Astrocyte (in vitro differentiated cells and primary cell): ENCODE measurements at regions not wholly inside any gene's neighbourhood (a gene's known extent, or its start where the extent isn't known, plus 50 kb on each side); places are given as distances from the start of the nearest gene placed in this dataset.

Source experiments
- EZH2 ChIP-seq: IDR thresholded peaks from 2 replicates; pipeline ENCODE4 v1.6.1; 2012; ENCODE audit warnings: mild to moderate bottlenecking, low read length, inconsistent platforms; ENCODE audit not compliant: insufficient read depth
- TF ChIP-seq, protein P1 (sequence below): IDR thresholded peaks from 2 replicates; pipeline ENCODE4 v1.5.1; 2011; ENCODE audit warnings: low read depth, mild to moderate bottlenecking, inconsistent platforms, low read length, moderate library complexity; ENCODE audit not compliant: insufficient read depth

DNA sequence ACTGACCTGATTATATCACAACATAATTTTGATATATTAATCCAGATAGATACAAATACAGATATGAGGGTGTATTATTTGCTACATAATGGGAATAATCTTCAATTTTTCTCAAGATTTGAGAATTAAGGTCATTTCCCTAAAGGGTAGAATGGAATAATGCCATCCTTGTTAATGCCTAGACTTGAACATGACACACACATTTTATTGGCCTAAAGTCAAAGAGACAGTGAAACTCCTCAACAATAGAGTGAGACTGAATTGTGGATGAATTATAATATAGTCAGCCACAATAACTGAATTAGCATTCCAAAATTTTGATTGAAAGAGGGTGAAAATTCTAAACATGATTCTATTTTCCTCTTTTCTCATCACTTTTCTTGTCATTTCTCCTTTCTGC lies 506.0 kb upstream of the CDH2 start:
- TF ChIP-seq, protein P1, sequence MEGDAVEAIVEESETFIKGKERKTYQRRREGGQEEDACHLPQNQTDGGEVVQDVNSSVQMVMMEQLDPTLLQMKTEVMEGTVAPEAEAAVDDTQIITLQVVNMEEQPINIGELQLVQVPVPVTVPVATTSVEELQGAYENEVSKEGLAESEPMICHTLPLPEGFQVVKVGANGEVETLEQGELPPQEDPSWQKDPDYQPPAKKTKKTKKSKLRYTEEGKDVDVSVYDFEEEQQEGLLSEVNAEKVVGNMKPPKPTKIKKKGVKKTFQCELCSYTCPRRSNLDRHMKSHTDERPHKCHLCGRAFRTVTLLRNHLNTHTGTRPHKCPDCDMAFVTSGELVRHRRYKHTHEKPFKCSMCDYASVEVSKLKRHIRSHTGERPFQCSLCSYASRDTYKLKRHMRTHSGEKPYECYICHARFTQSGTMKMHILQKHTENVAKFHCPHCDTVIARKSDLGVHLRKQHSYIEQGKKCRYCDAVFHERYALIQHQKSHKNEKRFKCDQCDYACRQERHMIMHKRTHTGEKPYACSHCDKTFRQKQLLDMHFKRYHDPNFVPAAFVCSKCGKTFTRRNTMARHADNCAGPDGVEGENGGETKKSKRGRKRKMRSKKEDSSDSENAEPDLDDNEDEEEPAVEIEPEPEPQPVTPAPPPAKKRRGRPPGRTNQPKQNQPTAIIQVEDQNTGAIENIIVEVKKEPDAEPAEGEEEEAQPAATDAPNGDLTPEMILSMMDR, result no peak
- TF ChIP-seq EZH2, result no peak
